K562 (cell line): ENCODE measurements at regions not wholly inside any gene's neighbourhood (a gene's known extent, or its start where the extent isn't known, plus 50 kb on each side); places are given as distances from the start of the nearest gene placed in this dataset.
"Not testable (repeated sequence)": the region's sequence is repeated elsewhere in the genome, so short reads cannot be mapped to it uniquely, and the experiment has no call there.

ENCODE experiments used
- ATF2 ChIP-seq: sonication (generic); formaldehyde crosslinking; IDR thresholded peaks from 2 replicates; pipeline ENCODE4 v1.8.1; 2022; ENCODE audit warnings: missing genetic modification reagents
- CREB1 ChIP-seq, 2 experiments: sonication (generic) in 1 of 2; formaldehyde crosslinking in 1 of 2; IDR thresholded peaks; 2 replicates each; pipeline versions ENCODE4 v1.6.1 to v1.8.0; 2012 to 2022; ENCODE audit warnings: inconsistent platforms in 1 of 2, mild to moderate bottlenecking in 1 of 2, missing genetic modification reagents in 1 of 2, moderate library complexity in 1 of 2
- FOXM1 ChIP-seq, 2 experiments: fragments of 450-650 bp in 1 of 2; sonication (generic) in 1 of 2; formaldehyde crosslinking in 1 of 2; IDR thresholded peaks; 2 replicates each; pipeline versions ENCODE4 v1.6.1 to v1.9.0; 2017 to 2022; ENCODE audit warnings: low read depth in 2 of 2, mild to moderate bottlenecking in 2 of 2, missing genetic modification reagents in 1 of 2, moderate library complexity in 1 of 2
- GABPB1 ChIP-seq: sonication (generic); formaldehyde crosslinking; IDR thresholded peaks from 2 replicates; pipeline ENCODE4 v1.8.0; 2022; ENCODE audit warnings: mild to moderate bottlenecking, missing genetic modification reagents
- MYC ChIP-seq, 2 experiments: fragments of 250-450 bp in 1 of 2; sonication (Bioruptor Pico) in 1 of 2; IDR thresholded peaks; 2 replicates each; pipeline versions ENCODE4 v1.5.1 to v1.6.1; 2012 to 2021; ENCODE audit warnings: low read depth in 2 of 2, borderline replicate concordance in 1 of 2, improper control_type of control experiment in 1 of 2, low read length in 1 of 2, mild to moderate bottlenecking in 1 of 2, moderate library complexity in 1 of 2
- NCOA2 ChIP-seq, 2 experiments: fragments of 450-650 bp; IDR thresholded peaks; 2 replicates each; pipeline ENCODE4 v1.6.1; 2018; ENCODE audit warnings: mild to moderate bottlenecking in 2 of 2, moderate library complexity in 1 of 2; ENCODE audit not compliant: partially characterized antibody in 2 of 2
- NFE2 ChIP-seq: IDR thresholded peaks from 2 replicates; pipeline ENCODE4 v1.6.1; 2014; ENCODE audit warnings: antibody characterized with exemption, low read depth
- NFIC ChIP-seq: fragments of 450-650 bp; IDR thresholded peaks from 2 replicates; pipeline ENCODE4 v1.6.1; 2017; ENCODE audit warnings: mild to moderate bottlenecking, inconsistent platforms
- SLC30A9 ChIP-seq: fragments of 250-450 bp; sonication (Bioruptor Pico); IDR thresholded peaks from 2 replicates; pipeline ENCODE4 v1.8.0; 2022; ENCODE audit warnings: mild to moderate bottlenecking, moderate library complexity
- SP1 ChIP-seq: sonication (generic); formaldehyde crosslinking; IDR thresholded peaks from 2 replicates; pipeline ENCODE4 v1.8.1; 2022; ENCODE audit warnings: mild to moderate bottlenecking, missing genetic modification reagents
- TF ChIP-seq, protein P1 (sequence below), 3 experiments: IDR thresholded peaks in 2 of 3; conservative IDR thresholded peaks in 1 of 3; 2 replicates each; pipeline ENCODE4 v1.5.1; 2011 to 2012; ENCODE audit warnings: low read length in 3 of 3, mild to moderate bottlenecking in 3 of 3, control low read depth in 2 of 3, improper control_type of control experiment in 1 of 3, inconsistent platforms in 1 of 3, low read depth in 1 of 3, mixed read lengths in 1 of 3, moderate library complexity in 1 of 3; ENCODE audit not compliant: insufficient read depth in 2 of 3

DNA sequence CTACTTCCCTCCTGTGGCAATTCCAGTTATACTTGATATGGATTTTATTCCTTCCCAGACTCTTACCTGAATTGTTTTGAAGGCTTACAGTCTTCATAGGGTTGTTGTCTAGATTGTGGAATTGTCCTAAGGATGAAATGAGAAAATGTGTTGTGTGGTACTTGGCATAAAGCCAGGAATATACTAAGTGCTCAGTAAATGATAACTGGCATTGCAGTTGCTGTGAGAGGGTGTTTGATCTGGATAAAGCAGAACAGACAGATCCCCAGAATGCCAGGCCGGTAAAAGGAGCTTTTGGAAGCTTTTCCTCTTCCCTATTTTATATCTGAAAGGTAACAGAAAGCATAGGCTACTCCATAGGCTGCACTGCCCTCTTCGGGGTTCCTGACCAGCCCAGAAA lies 78.4 kb upstream of the IKBKE start:
- TF ChIP-seq ATF2 (CRISPR knock-in tag); MYC (IDR thresholded peaks at IDR 0.05; ENCODE audit: low read depth, low read length); MYC (CRISPR knock-in tag; IDR thresholded peaks at IDR 0.05; ENCODE audit: borderline replicate concordance, low read depth); FOXM1 (IDR thresholded peaks at IDR 0.05; ENCODE audit: low read depth); FOXM1 (CRISPR knock-in tag; IDR thresholded peaks at IDR 0.05; ENCODE audit: low read depth); CREB1 (IDR thresholded peaks at IDR 0.05); CREB1 (CRISPR knock-in tag; IDR thresholded peaks at IDR 0.05); GABPB1 (CRISPR knock-in tag); SP1 (CRISPR knock-in tag); NFE2; NCOA2 (IDR thresholded peaks at IDR 0.05; ENCODE audit: partially characterized antibody in 2 of 2); SLC30A9 (CRISPR knock-in tag): not testable (repeated sequence)
- TF ChIP-seq, protein P1, sequence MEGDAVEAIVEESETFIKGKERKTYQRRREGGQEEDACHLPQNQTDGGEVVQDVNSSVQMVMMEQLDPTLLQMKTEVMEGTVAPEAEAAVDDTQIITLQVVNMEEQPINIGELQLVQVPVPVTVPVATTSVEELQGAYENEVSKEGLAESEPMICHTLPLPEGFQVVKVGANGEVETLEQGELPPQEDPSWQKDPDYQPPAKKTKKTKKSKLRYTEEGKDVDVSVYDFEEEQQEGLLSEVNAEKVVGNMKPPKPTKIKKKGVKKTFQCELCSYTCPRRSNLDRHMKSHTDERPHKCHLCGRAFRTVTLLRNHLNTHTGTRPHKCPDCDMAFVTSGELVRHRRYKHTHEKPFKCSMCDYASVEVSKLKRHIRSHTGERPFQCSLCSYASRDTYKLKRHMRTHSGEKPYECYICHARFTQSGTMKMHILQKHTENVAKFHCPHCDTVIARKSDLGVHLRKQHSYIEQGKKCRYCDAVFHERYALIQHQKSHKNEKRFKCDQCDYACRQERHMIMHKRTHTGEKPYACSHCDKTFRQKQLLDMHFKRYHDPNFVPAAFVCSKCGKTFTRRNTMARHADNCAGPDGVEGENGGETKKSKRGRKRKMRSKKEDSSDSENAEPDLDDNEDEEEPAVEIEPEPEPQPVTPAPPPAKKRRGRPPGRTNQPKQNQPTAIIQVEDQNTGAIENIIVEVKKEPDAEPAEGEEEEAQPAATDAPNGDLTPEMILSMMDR (IDR thresholded peaks at IDR 0.05 in 2 of 3, conservative IDR thresholded peaks at IDR 0.05 in 1 of 3; ENCODE audit: insufficient read depth in 2 of 3, low read depth in 1 of 3, low read length in 3 of 3): not testable (repeated sequence)
- peak; percentile 94 for TF ChIP-seq NFIC
